BJ (cell line): ENCODE measurements at regions not wholly inside any gene's neighbourhood (a gene's known extent, or its start where the extent isn't known, plus 50 kb on each side); places are given as distances from the start of the nearest gene placed in this dataset.
A peak's percentile ranks its signal among the peaks of the same experiment; 100 is the strongest.

Experiments used
- CTCF ChIA-PET: fragments of 350-600 bp; formaldehyde crosslinking; extraction: SDS; loops from one replicate; lab custom pipeline; 2021; ENCODE audit warnings: antibody characterized with exemption, inconsistent platforms; lab: Yijun Ruan, JAX
- POLR2A ChIA-PET: fragments of 300-600 bp; sonication (Branson Sonifier 250); formaldehyde crosslinking; extraction: SDS; loops from one replicate; lab custom pipeline; 2021; ENCODE audit warnings: antibody characterized with exemption; lab: Charles Lee
- DNase-seq: peaks from one replicate; pipeline ENCODE4 v3.0.0-alpha.2; 2011; ENCODE audit warnings: low read depth
- H3K27me3 ChIP-seq: 2 replicates; pipeline ENCODE4 v1.6.0; 2011; ENCODE audit warnings: low read length; ENCODE audit not compliant: control insufficient read depth, insufficient read depth
- H3K36me3 ChIP-seq: 2 replicates; pipeline ENCODE4 v1.5.1; 2011; ENCODE audit warnings: low read length; ENCODE audit not compliant: control insufficient read depth, insufficient read depth
- H3K4me3 ChIP-seq: 2 replicates; pipeline ENCODE4 v1.5.1; 2011; ENCODE audit warnings: low read depth, mild to moderate bottlenecking, control low read depth, low read length
- TF ChIP-seq, protein P1 (sequence below): IDR thresholded peaks from 2 replicates; pipeline ENCODE4 v1.5.1; 2011; ENCODE audit warnings: low read depth, mild to moderate bottlenecking, control low read depth, inconsistent platforms, low read length, moderate library complexity; ENCODE audit not compliant: insufficient read depth

DNA sequence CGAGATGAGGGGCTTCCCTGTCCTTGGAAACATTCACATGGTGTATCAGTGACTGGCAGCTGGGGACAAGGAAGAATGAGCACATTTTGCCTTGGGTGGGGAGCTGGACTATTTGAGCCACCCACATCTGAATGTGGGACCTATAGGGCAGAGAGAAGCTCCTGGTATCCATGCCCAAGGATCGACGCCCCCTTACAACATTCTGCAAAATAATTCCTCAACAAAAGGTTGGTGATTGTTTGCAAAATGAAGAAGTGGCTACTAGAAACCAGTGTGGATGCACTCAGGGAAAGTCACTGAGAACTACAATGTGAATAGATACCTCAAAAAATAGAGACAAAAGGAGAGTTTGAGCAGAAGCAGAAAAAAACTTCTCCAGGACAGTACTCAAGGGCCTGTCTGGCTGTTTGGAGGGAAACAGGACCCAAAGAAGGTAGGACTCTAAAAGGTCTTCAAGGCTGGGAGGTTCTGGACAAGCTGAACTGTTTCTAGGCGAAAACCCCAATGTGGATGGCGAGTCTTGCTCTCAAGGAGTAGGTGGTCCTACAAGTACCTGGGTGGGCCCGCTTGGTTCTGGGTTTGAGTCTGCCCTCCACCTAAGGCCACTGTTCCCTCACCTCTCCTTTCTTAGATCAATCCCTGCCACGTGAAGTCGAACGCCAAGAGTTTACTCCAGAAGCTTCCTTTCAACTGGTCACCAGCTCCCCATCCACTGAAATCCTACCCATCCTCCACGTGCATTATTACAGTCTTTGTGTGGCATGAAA lies 125.0 kb upstream of the ZNF746 start:
- Histone ChIP-seq H3K27me3 (no peaks in the 10 kb centered on the region), H3K4me3 (peak overlapping the region; percentile 59), H3K36me3 (peaks cover 22% of the 10 kb centered on the region)
- ChIA-PET POLR2A (no interaction called here), CTCF (interaction anchor here (0.7 to 3.0 kb wide), 6 partner anchors 40 to 200 kb away, joined by 3 to 9 read pairs (median 4); no protein-coding TSS in a partner anchor)
- DNase-seq: no peak
- TF ChIP-seq, protein P1, sequence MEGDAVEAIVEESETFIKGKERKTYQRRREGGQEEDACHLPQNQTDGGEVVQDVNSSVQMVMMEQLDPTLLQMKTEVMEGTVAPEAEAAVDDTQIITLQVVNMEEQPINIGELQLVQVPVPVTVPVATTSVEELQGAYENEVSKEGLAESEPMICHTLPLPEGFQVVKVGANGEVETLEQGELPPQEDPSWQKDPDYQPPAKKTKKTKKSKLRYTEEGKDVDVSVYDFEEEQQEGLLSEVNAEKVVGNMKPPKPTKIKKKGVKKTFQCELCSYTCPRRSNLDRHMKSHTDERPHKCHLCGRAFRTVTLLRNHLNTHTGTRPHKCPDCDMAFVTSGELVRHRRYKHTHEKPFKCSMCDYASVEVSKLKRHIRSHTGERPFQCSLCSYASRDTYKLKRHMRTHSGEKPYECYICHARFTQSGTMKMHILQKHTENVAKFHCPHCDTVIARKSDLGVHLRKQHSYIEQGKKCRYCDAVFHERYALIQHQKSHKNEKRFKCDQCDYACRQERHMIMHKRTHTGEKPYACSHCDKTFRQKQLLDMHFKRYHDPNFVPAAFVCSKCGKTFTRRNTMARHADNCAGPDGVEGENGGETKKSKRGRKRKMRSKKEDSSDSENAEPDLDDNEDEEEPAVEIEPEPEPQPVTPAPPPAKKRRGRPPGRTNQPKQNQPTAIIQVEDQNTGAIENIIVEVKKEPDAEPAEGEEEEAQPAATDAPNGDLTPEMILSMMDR: no peak

DNA sequence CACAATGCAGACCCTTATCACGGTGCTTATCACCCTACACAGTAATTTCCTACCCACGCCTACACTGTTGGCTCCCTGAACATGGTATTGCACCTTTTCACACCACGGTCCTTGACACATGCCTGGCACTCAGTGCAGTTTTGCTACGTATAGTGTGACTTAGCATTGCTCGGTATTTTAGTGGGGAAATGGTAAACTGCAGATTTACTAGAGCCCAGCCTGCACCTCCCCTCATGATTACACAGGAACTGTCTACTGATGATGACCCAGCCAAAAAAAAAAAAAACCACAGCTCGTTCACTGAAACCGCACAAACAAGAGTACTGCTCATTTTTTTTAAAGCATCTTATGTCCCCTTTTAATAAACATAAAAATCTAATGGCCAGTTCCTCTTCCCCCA lies 124.2 kb upstream of the ZNF746 start:
- Histone ChIP-seq H3K36me3 (peaks cover 27% of the 10 kb centered on the region), H3K27me3 (no peaks in the 10 kb centered on the region), H3K4me3 (no peak overlapping the region)
- POLR2A ChIA-PET: no interaction called here
- CTCF ChIA-PET: interaction anchor here (0.7 kb wide), 1 partner anchor 82 kb away, joined by 3 read pairs; no protein-coding TSS in a partner anchor
- DNase-seq: no peak
- TF ChIP-seq, protein P1: no peak

DNA sequence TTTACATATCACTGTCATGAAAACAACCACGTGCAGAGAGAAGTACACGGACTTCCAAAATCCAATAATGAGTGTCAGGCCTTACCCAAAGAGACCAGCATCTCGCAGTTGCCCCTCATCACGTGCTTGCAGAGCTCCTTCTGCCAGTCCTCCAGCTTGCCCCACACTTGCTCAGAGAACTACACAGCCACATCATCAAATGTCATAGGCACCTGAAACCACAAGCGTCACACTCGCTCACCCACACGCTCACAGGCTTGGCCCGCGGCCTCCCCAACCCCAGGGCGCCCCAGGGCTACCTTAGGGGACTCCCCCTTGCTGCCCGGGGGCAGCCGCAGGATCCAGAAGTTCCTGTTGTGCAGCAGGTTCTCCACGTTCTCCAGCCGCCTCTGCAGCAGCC lies 123.4 kb upstream of the ZNF746 start:
- no peaks in the 10 kb centered on the region for H3K27me3 ChIP-seq
- peaks cover 34% of the 10 kb centered on the region for H3K36me3 ChIP-seq
- DNase-seq: no peak
- POLR2A ChIA-PET: no interaction called here
- TF ChIP-seq, protein P1: no peak
- no peak overlapping the region for H3K4me3 ChIP-seq
- CTCF ChIA-PET: no interaction called here

DNA sequence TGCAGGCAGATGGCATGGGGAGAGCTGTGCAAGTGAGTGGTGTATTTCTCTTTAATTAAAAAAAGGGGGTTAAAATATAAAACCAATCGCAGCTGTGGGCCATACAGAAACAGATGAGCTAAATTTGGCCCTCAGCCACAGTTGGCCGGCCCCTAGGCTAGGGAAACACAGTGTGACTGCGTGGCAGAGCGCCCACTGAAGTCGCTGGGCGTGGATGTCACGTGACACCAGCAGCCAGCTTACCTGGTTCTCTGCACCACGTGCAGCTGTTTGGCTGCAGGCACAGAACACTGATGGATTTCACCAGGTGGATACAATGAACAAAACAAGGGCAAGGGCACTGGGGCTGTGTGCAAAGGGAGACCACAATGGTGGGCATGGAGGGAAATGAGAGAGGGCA lies 119.3 kb upstream of the ZNF746 start:
- H3K4me3 ChIP-seq: no peak overlapping the region
- H3K36me3 ChIP-seq: peaks cover 46% of the 10 kb centered on the region
- H3K27me3 ChIP-seq: no peaks in the 10 kb centered on the region
- TF ChIP-seq, protein P1: no peak
- POLR2A ChIA-PET: no interaction called here
- CTCF ChIA-PET: interaction anchor here (0.6 to 1.1 kb wide), 2 partner anchors 11 to 721 kb away, joined by 3 read pairs; no protein-coding TSS in a partner anchor
- DNase-seq: no peak

DNA sequence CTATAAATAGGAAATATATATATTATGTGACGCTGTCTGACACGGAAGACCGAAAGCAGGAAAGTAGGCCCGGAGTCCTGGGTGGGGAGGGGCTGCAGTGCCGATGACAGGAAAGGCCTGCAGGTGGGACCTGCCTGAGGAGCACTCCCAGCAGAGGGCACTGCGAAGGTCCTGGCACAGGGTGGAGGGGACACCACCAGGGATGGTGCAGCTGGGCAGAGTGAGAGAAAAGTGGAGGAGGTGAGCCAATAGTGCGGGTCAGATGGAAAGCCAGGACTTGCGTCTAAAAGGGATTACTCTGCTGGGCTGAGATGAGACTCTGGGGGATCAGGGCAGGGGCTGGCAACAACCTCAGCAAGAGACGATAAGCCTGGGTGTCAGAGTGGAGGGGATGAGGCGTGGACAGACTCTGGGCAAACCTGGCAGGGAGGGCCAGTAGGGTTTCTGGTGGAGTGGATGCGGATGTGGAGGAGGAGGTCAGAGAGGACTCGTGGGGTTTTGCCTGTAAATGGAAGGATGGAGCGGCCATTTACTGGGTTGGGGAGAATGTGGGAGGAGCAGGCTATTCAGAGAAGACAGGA lies 118.2 kb upstream of the ZNF746 start:
- Histone ChIP-seq H3K27me3 (no peaks in the 10 kb centered on the region), H3K4me3 (no peak overlapping the region), H3K36me3 (peaks cover 47% of the 10 kb centered on the region)
- ChIA-PET CTCF (interaction anchor here (0.8 kb wide), 1 partner anchor 28 kb away, joined by 3 read pairs; no protein-coding TSS in a partner anchor), POLR2A (no interaction called here)
- DNase-seq: no peak
- TF ChIP-seq, protein P1: 0 out of 2 replicates have a peak, but pooled peaks have one; percentile 9
